Lower leg skin (tissue), 4 donors: ENCODE measurements at regions not wholly inside any gene's neighbourhood (a gene's known extent, or its start where the extent isn't known, plus 50 kb on each side); places are given as distances from the start of the nearest gene placed in this dataset.

ENCODE experiments used
- DNase-seq, 2 donors: peaks; one replicate each; pipeline ENCODE4 v3.0.0-alpha.2; 2019; ENCODE audit warnings: low spot score in 2 of 2
- H3K4me3 ChIP-seq: fragments of 200-600 bp; sonication (generic); 2 replicates; pipeline ENCODE4 v1.5.1; 2017; ENCODE audit warnings: mild to moderate bottlenecking, low read depth; ENCODE audit not compliant: poor library complexity, severe bottlenecking
- POLR2A ChIP-seq, 2 donors: fragments of 450-650 bp; IDR thresholded peaks; one replicate each; pipeline ENCODE4 v1.6.1; 2016 to 2017; ENCODE audit warnings: antibody characterized with exemption in 2 of 2, mild to moderate bottlenecking in 1 of 2, moderate library complexity in 1 of 2
- WGBS, 2 donors: methylation state at CpG; one replicate each; pipeline ENCODE4 v1.1.5; 2018; 5-methylcytosine and 5-hydroxymethylcytosine counted together
- intact Hi-C: fragments of 100-400 bp; cut with DNase I; formaldehyde crosslinking; loops from one replicate; pipeline ENCODE4 v1.15.0; 2023; ENCODE audit warnings: low total_unique reads
- TF ChIP-seq, protein P1 (sequence below), 3 donors: fragments of 450-650 bp; IDR thresholded peaks; one replicate each; pipeline ENCODE4 v1.5.1; 2016; ENCODE audit warnings: antibody characterized with exemption in 3 of 3, mild to moderate bottlenecking in 3 of 3, moderate library complexity in 2 of 3

GRCh38 chr13:99830931-99831330 lies 140.6 kb downstream of the ZIC5 start:
- intact Hi-C loops, result no loop called here
- 86 to 98% methylated on average over 3 of the region's 3 CpGs for WGBS, 2 donors
- no peak for TF ChIP-seq POLR2A (IDR thresholded peaks at IDR 0.05)
- TF ChIP-seq, protein P1, sequence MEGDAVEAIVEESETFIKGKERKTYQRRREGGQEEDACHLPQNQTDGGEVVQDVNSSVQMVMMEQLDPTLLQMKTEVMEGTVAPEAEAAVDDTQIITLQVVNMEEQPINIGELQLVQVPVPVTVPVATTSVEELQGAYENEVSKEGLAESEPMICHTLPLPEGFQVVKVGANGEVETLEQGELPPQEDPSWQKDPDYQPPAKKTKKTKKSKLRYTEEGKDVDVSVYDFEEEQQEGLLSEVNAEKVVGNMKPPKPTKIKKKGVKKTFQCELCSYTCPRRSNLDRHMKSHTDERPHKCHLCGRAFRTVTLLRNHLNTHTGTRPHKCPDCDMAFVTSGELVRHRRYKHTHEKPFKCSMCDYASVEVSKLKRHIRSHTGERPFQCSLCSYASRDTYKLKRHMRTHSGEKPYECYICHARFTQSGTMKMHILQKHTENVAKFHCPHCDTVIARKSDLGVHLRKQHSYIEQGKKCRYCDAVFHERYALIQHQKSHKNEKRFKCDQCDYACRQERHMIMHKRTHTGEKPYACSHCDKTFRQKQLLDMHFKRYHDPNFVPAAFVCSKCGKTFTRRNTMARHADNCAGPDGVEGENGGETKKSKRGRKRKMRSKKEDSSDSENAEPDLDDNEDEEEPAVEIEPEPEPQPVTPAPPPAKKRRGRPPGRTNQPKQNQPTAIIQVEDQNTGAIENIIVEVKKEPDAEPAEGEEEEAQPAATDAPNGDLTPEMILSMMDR (IDR thresholded peaks at IDR 0.05), result no peak
- no peak for DNase-seq
- H3K4me3 ChIP-seq, result no peak overlapping the region

GRCh38 chr13:99829593-99830239 lies 141.9 kb downstream of the ZIC5 start:
- intact Hi-C loops, result no loop called here
- WGBS, 2 donors, result 93 to 94% methylated on average over 12 of the region's 12 CpGs

GRCh38 chr13:99829161-99829560 lies 142.4 kb downstream of the ZIC5 start:
- H3K4me3 ChIP-seq, result no peak overlapping the region
- no peak for TF ChIP-seq POLR2A (IDR thresholded peaks at IDR 0.05)
- TF ChIP-seq, protein P1 (IDR thresholded peaks at IDR 0.05), result no peak
- intact Hi-C loops, result no loop called here
- no peak for DNase-seq
- WGBS, 2 donors, result 58 to 68% methylated on average over 5 of the region's 5 CpGs

More at GRCh38 chr13:99829593-99830239, 141.9 kb downstream of the ZIC5 start:
- no peak for DNase-seq
- TF ChIP-seq POLR2A (IDR thresholded peaks at IDR 0.05), result no peak
- TF ChIP-seq, protein P1 (IDR thresholded peaks at IDR 0.05), result no peak
- no peak overlapping the region for H3K4me3 ChIP-seq

DNA sequence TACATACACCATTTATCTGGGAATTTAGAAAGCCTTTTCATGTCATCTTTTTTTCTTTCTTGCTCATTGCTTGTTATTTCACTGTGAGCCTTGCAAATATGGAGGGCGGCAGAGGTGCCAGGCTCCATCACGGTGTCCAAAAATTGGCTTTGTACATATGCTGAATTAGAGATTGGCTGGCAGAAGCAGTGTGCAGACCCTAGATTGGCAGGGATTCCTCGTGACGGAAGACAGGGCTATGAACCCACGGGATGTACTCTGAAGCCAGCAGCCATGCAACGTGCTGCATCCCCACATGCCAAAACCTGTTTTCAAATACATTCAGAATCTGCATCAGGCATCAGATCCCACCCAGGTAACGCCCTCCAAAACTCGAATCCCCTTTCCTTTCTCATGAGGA lies 142.8 kb downstream of the ZIC5 start:
- 64 to 71% methylated on average over 8 of the region's 8 CpGs for WGBS, 2 donors
- no peak for TF ChIP-seq POLR2A (IDR thresholded peaks at IDR 0.05)
- TF ChIP-seq, protein P1 (IDR thresholded peaks at IDR 0.05), result no peak
- no peak overlapping the region for H3K4me3 ChIP-seq
- DNase-seq, result no peak
- intact Hi-C loops, result no loop called here

- H3K4me3 ChIP-seq, result no peak overlapping the region
- no peak for DNase-seq
- 82 to 85% methylated on average over 3 of the region's 3 CpGs for WGBS, 2 donors
- intact Hi-C loops, result no loop called here
- TF ChIP-seq, protein P1 (IDR thresholded peaks at IDR 0.05), result no peak
- no peak for TF ChIP-seq POLR2A (IDR thresholded peaks at IDR 0.05)
These were observed 143.4 kb downstream of the ZIC5 start for GRCh38 chr13:99828123-99828522.
